HG03354 (cell line): ENCODE measurements at regions not wholly inside any gene's neighbourhood (a gene's known extent, or its start where the extent isn't known, plus 50 kb on each side); places are given as distances from the start of the nearest gene placed in this dataset.

Experiments
- ATAC-seq: cut with Tn5 transposase; IDR thresholded peaks from one replicate; pipeline ENCODE4 v1.9.1; 2021; ENCODE audit warnings: mild to moderate bottlenecking; ENCODE audit not compliant: unreplicated experiment, poor library complexity, severe bottlenecking

DNA sequence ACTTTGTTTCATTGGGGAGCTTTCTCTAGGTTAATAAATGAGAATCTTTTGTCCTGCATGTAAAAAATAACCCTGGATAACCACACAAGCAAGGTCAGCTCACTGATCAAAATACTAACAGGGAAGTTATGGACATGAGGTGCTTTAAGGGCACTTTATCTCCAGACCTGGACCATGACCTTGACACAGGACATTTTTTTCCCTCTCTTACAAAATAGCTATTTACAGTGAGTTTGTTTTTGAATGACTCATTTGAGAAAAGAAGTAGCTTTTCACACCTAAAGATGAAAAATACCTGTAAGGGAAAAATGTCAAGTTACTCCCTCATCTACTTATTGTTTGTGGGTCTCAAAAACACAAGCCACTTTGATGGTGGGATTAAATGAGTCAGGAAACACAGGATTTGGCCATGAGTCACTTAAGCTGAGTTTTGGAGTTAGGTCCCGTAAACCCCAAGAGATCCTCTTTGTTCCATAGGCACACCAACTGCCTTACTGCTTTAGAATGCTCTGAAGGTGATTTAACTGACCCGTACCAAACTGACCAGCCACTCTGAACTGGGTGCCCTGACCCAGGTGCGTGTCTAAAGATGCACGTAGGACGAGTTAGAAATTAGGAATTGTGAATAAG, 479.3 kb upstream of the NXPH2 start:
- no peak for ATAC-seq

DNA sequence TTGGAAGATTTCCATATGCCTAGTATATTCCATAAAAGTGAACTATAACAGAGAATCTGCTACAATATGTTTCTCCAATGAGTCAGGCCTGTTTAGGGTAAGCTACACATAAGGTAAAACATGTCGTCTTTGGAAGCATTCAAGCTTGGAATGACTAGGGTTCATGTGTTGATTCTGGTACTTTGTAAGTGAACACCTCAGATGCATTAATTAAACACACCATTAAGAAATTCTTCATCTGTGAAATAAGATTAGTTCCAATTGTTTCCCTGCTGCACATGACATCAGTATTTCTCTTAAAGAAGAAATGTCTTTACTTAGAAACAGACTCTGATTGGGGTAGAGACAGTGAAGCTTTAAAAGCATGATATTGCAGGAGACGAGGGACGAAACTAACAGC, 461.1 kb upstream of the NXPH2 start:
- no peak for ATAC-seq

DNA sequence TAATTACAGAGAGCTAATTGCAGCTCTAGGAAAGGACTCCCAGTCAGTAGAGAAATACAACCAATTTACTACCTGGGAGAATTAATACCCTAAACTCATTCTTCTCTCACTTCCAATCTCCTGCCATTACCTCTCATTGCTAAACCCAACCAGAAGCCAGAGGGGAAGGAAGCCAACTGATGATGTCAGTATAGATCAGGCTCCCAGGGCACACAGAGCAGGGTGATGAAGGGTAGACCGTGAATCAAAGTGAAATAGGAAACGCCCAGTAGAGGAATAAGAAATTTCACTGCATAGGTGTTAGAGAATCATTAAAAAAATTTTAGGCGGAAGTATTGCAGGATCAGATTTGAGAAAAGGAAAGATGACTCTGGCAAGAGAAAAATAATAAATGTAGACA, 456.8 kb upstream of the NXPH2 start:
- ATAC-seq: no peak

GRCh38 chr2:139230881-139231280, 450.7 kb upstream of the NXPH2 start:
- no peak for ATAC-seq

DNA sequence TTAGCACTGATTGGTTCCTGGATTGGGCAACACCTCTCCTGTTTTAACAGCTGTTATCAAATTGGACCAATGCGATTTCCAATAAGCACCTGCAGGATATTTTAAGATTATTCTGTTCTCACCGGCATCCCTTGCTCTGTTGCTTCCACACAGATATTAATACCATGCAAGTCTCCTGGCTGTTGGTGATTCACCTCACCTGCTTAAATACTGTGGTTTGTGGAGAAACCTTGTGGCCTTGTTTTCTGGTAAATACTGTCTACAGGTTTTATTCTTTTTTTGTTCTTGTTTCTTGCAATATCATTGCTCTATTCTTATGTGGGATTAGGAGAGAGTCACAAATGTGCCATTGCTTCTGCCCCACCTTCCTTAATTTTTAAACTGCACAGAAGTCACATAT, 448.1 kb upstream of the NXPH2 start:
- ATAC-seq: no peak

DNA sequence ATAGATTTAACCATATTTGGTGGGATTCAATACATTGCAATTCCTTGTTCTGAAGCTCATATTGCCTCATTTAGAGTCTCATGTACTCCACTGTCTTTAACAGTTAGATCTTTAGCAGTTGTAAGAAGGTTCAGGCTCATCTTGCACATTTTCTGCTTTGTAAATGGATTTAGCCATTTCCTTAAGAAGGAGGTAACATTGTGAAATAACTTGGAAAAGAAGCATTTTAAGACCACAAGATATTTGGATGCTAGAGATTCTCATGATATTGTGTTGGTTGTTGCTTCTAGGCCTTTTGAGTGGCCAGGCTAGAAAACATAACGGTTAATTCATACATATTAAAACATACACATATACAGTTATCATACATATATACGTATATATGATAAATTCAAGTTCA, 445.8 kb upstream of the NXPH2 start:
- no peak for ATAC-seq

DNA sequence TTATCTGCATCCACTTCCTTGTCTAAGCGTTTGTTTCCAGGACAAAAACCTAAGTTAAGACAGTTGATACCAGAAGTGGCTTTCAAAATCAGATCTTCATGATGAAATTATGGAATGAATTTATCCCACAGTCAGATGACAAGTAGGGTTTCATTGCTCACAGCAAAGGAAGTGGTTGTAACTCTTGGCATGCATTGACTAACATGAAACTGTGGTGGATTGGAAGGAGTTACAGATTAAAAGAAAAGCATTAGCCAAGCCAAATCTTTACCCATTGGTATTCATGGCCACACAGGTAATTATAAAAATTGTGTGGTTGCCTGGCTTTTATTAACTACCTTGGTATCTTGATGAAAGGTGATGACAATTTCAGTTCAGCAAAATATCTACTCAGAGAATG, 438.0 kb upstream of the NXPH2 start:
- ATAC-seq: no peak

DNA sequence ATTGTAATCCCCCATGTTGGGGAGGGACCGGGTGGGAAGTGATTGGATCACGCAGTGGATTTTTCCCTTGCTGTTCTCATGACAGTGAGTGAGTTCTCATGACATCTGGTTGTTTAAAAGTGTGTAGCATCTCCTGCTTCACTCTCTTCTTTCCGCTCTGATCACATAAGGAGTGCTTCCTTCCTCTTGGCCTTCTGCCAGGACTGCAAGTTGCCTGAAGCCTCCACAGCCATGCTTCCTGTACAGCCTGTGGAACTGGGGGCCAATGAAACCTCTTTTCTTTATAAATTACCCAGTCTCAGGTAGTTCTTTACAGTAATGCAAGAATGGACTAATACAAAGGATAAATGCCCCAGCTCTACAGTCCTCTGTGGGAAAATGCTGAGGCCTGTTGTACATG, 437.5 kb upstream of the NXPH2 start:
- ATAC-seq: no peak

DNA sequence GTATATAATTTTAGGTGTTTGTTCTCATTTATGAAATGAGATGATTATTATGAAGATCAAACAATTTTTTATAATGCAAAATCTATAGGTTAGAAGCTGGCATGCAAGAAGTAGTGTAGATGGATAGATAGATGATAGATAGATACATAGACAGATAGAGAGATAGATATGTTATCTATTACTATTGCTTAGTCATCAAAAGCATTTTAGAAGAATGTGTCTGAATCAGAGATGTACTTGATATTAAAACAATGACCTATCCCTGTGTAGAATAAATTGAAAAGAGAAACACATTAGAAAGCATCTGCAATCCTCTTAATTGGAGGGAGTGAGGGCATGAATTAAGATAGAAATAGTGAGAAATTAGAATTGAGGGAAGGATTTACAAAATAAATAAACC, 436.2 kb upstream of the NXPH2 start:
- ATAC-seq: no peak

GRCh38 chr2:139214801-139215200, 434.6 kb upstream of the NXPH2 start:
- no peak for ATAC-seq

GRCh38 chr2:139209586-139209985, 429.4 kb upstream of the NXPH2 start:
- no peak for ATAC-seq

- ATAC-seq: no peak
These were observed 421.3 kb upstream of the NXPH2 start for GRCh38 chr2:139201516-139201915.

DNA sequence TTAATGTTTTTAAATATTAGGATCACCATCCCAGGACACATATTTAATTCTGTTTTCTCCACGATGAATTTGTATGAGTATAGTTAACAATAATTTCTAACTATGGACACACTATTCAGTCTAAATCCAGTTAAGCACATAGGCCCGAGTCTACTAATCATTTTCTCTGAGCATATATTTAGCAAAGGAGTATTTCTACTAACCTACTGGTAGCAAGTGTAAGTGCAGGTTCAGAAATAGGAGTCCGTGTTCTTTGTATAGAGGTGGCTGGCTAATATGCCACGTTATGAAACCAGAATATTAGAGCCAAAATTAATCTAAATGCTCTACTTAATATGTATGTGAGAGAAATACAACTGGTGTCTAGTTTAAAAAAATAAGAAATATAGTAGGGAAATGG, 416.6 kb upstream of the NXPH2 start:
- no peak for ATAC-seq

GRCh38 chr2:139194546-139194945, 414.4 kb upstream of the NXPH2 start:
- no peak for ATAC-seq

- no peak for ATAC-seq
These were observed 396.9 kb upstream of the NXPH2 start for GRCh38 chr2:139177041-139177440.

- no peak for ATAC-seq
These were observed 395.3 kb upstream of the NXPH2 start for GRCh38 chr2:139175510-139175909.

DNA sequence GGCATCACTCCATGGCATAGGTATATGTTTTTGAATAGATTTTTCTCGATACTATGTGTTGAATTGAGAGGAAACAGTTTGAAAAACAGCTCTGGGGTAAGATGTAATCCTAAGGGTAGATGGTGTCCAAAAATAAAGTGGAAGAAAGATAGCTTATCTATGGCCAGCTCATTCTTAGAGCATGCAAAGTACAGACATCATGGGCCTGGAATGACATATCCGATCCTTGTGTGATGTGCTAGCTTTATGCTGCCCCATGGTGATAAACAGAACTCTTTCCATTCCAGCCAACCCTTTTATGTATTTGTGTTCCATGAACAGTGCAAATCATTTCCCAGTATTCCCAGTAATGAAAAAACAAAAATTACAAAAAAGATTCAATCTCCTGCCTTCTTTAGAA, 390.2 kb upstream of the NXPH2 start:
- ATAC-seq: no peak

DNA sequence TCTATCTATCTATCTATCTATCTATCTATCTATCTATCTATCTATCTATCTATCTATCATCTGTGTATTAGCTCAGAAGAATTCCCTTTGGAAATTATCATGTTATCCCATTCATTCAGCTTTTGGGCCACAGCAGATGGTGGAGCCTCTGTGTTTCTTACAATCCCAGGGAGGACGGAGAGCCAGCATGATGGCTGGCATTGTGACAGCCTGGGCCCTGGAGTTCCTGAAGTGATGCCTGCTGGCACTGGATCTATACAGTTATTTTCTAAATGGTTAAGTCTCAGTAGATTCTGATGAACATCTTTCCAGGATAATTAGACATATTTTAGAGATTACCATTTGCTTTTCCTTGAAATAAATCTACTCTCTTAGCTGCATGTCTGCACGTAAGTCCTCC, 385.4 kb upstream of the NXPH2 start:
- no peak for ATAC-seq

- no peak for ATAC-seq
These were observed 384.9 kb upstream of the NXPH2 start for GRCh38 chr2:139165041-139165440.

- ATAC-seq: no peak
These were observed 382.8 kb upstream of the NXPH2 start for GRCh38 chr2:139162957-139163356.

- ATAC-seq: no peak
These were observed 382.3 kb upstream of the NXPH2 start for GRCh38 chr2:139162456-139162855.

GRCh38 chr2:139160836-139161235, 380.6 kb upstream of the NXPH2 start:
- no peak for ATAC-seq
